ENCODE measurements at regions not wholly inside any gene's neighbourhood (a gene's known extent, or its start where the extent isn't known, plus 50 kb on each side); places are given as distances from the start of the nearest gene placed in this dataset.

- no peak overlapping the region for H3K4me3 ChIP-seq (ENCODE audit: low read depth, low read length, poor library complexity, severe bottlenecking)
- POLR2A ChIA-PET (ENCODE audit: low non-redundant PET), result no interaction called here
- no TSS peak for BruUV-seq (replicated peaks)
- TF ChIP-seq CTCF (conservative IDR thresholded peaks at IDR 0.05; ENCODE audit: low read depth, low read length), result no peak
- no peak for TF ChIP-seq EZH2 (IDR thresholded peaks at IDR 0.05; ENCODE audit: borderline replicate concordance, low read depth, low read length, poor library complexity, severe bottlenecking)
- intact Hi-C loops (cut with micrococcal nuclease; ENCODE audit: unreplicated experiment), result no loop called here
- no peak overlapping the region for H3K27ac ChIP-seq (ENCODE audit: low read depth, low read length, poor library complexity, severe bottlenecking)
- no peaks in the 10 kb centered on the region for H3K36me3 ChIP-seq (ENCODE audit: insufficient read depth, low read length, poor library complexity, severe bottlenecking)
- no peaks in the 10 kb centered on the region for H3K9me3 ChIP-seq (ENCODE audit: low read depth, low read length, poor library complexity, severe bottlenecking)
- no peaks in the 10 kb centered on the region for H3K4me1 ChIP-seq (ENCODE audit: insufficient read depth, low read length, poor library complexity, severe bottlenecking)
- DNase-seq (ENCODE audit: low spot score), result no peak
- CTCF ChIA-PET, result no interaction called here
- no peaks in the 10 kb centered on the region for H3K27me3 ChIP-seq (replicated peaks; ENCODE audit: insufficient read depth, low read depth, low read length, poor library complexity)
Measured at GRCh38 chr9:26722755-26723154, 169.8 kb downstream of the CAAP1 start.

GRCh38 chr9:26710008-26710407 is 182.6 kb downstream of the CAAP1 start:
- Histone ChIP-seq H3K36me3 (ENCODE audit: insufficient read depth, low read length, poor library complexity, severe bottlenecking) (no peaks in the 10 kb centered on the region), H3K27me3 (replicated peaks; ENCODE audit: insufficient read depth, low read depth, low read length, poor library complexity) (no peaks in the 10 kb centered on the region), H3K4me3 (ENCODE audit: low read depth, low read length, poor library complexity, severe bottlenecking) (no peak overlapping the region), H3K4me1 (ENCODE audit: insufficient read depth, low read length, poor library complexity, severe bottlenecking) (no peaks in the 10 kb centered on the region), H3K9me3 (ENCODE audit: low read depth, low read length, poor library complexity, severe bottlenecking) (no peaks in the 10 kb centered on the region), H3K27ac (ENCODE audit: low read depth, low read length, poor library complexity, severe bottlenecking) (no peak overlapping the region)
- intact Hi-C loops (cut with micrococcal nuclease; ENCODE audit: unreplicated experiment), result no loop called here
- no peak for TF ChIP-seq CTCF (conservative IDR thresholded peaks at IDR 0.05; ENCODE audit: low read depth, low read length)
- no peak for TF ChIP-seq EZH2 (IDR thresholded peaks at IDR 0.05; ENCODE audit: borderline replicate concordance, low read depth, low read length, poor library complexity, severe bottlenecking)
- no peak for DNase-seq (ENCODE audit: low spot score)
- BruUV-seq (replicated peaks), result no TSS peak
- ChIA-PET CTCF (no interaction called here), POLR2A (ENCODE audit: low non-redundant PET) (no interaction called here)

- no peak for TF ChIP-seq CTCF (conservative IDR thresholded peaks at IDR 0.05; ENCODE audit: low read depth, low read length)
- BruUV-seq (replicated peaks), result no TSS peak
- Histone ChIP-seq H3K9me3 (ENCODE audit: low read depth, low read length, poor library complexity, severe bottlenecking) (no peaks in the 10 kb centered on the region), H3K4me1 (ENCODE audit: insufficient read depth, low read length, poor library complexity, severe bottlenecking) (no peaks in the 10 kb centered on the region), H3K4me3 (ENCODE audit: low read depth, low read length, poor library complexity, severe bottlenecking) (no peak overlapping the region), H3K27me3 (replicated peaks; ENCODE audit: insufficient read depth, low read depth, low read length, poor library complexity) (no peaks in the 10 kb centered on the region), H3K27ac (ENCODE audit: low read depth, low read length, poor library complexity, severe bottlenecking) (no peak overlapping the region), H3K36me3 (ENCODE audit: insufficient read depth, low read length, poor library complexity, severe bottlenecking) (no peaks in the 10 kb centered on the region)
- intact Hi-C loops (cut with micrococcal nuclease; ENCODE audit: unreplicated experiment), result no loop called here
- CTCF ChIA-PET, result no interaction called here
- no peak for DNase-seq (ENCODE audit: low spot score)
- POLR2A ChIA-PET (ENCODE audit: low non-redundant PET), result no interaction called here
Measured at GRCh38 chr9:26706223-26706622, 186.4 kb downstream of the CAAP1 start.

Measured in A673 (cell line).